ENCODE measurements at regions not wholly inside any gene's neighbourhood (a gene's known extent, or its start where the extent isn't known, plus 50 kb on each side); places are given as distances from the start of the nearest gene placed in this dataset.

- no peak overlapping the region for H3K4me3 ChIP-seq
- H3K9me3 ChIP-seq, result no peaks in the 10 kb centered on the region
- H3K4me1 ChIP-seq, result peaks cover 0 to 25% (median 18%) of the 10 kb centered on the region in 3 donors
- no peaks in the 10 kb centered on the region for H3K36me3 ChIP-seq
- intact Hi-C loops (cut with DNase I), result no loop called here
- peak overlapping the region in 1 of 4 donors; percentile 4 for H3K27ac ChIP-seq
- WGBS, 2 donors, result 32 to 33% methylated on average over 2 of the region's 2 CpGs
- no peak for DNase-seq
- TF ChIP-seq POLR2A (IDR thresholded peaks at IDR 0.05), result no peak
- no peak for TF ChIP-seq CTCF (IDR thresholded peaks at IDR 0.05)
- H3K27me3 ChIP-seq, result no peaks in the 10 kb centered on the region
Measured at GRCh38 chr6:47146431-47147174, 104.5 kb upstream of the ADGRF1 start.

GRCh38 chr6:47145212-47145611, 103.1 kb upstream of the ADGRF1 start:
- Histone ChIP-seq H3K9me3 (no peaks in the 10 kb centered on the region), H3K27me3 (no peaks in the 10 kb centered on the region), H3K36me3 (no peaks in the 10 kb centered on the region), H3K27ac (no peak overlapping the region), H3K4me3 (no peak overlapping the region), H3K4me1 (peaks cover 0 to 25% (median 18%) of the 10 kb centered on the region in 3 donors)
- no peak for DNase-seq
- TF ChIP-seq CTCF (IDR thresholded peaks at IDR 0.05), result no peak
- TF ChIP-seq POLR2A (IDR thresholded peaks at IDR 0.05), result no peak
- intact Hi-C loops (cut with DNase I), result no loop called here

- Histone ChIP-seq H3K4me3 (no peak overlapping the region), H3K27ac (no peak overlapping the region), H3K4me1 (peaks cover 0 to 25% (median 18%) of the 10 kb centered on the region in 3 donors), H3K9me3 (no peaks in the 10 kb centered on the region), H3K27me3 (no peaks in the 10 kb centered on the region), H3K36me3 (no peaks in the 10 kb centered on the region)
- no peak for DNase-seq
- no peak for TF ChIP-seq POLR2A (IDR thresholded peaks at IDR 0.05)
- TF ChIP-seq CTCF (IDR thresholded peaks at IDR 0.05), result no peak
- 55 to 74% methylated on average over 4 of the region's 4 CpGs for WGBS, 2 donors
- intact Hi-C loops (cut with DNase I), result no loop called here
Measured at GRCh38 chr6:47144306-47144705, 102.2 kb upstream of the ADGRF1 start.

- H3K27ac ChIP-seq, result no peak overlapping the region
- intact Hi-C loops (cut with DNase I), result no loop called here
- no peak for TF ChIP-seq CTCF (IDR thresholded peaks at IDR 0.05)
- no peak for TF ChIP-seq POLR2A (IDR thresholded peaks at IDR 0.05)
- DNase-seq, result no peak
- WGBS, 2 donors, result 75 to 82% methylated on average over 2 of the region's 2 CpGs
- peaks cover 0 to 28% (median 9%) of the 10 kb centered on the region in 3 donors for H3K4me1 ChIP-seq
- no peak overlapping the region for H3K4me3 ChIP-seq
- no peaks in the 10 kb centered on the region for H3K36me3 ChIP-seq
- H3K9me3 ChIP-seq, result no peaks in the 10 kb centered on the region
- H3K27me3 ChIP-seq, result no peaks in the 10 kb centered on the region
Measured at GRCh38 chr6:47141963-47142362, 99.8 kb upstream of the ADGRF1 start.

GRCh38 chr6:47141171-47141570, 99.0 kb upstream of the ADGRF1 start:
- Histone ChIP-seq H3K4me1 (peaks cover 0 to 23% (median under 1%) of the 10 kb centered on the region in 3 donors), H3K27me3 (no peaks in the 10 kb centered on the region), H3K36me3 (no peaks in the 10 kb centered on the region), H3K4me3 (no peak overlapping the region), H3K9me3 (no peaks in the 10 kb centered on the region), H3K27ac (no peak overlapping the region)
- TF ChIP-seq CTCF (IDR thresholded peaks at IDR 0.05), result no peak
- 85 to 94% methylated on average over 3 of the region's 3 CpGs for WGBS, 2 donors
- no peak for DNase-seq
- intact Hi-C loops (cut with DNase I), result no loop called here
